Liver (tissue), 8 donors: ENCODE measurements at regions not wholly inside any gene's neighbourhood (a gene's known extent, or its start where the extent isn't known, plus 50 kb on each side); places are given as distances from the start of the nearest gene placed in this dataset.

ENCODE experiments used
- DNase-seq: peaks from one replicate; pipeline ENCODE4 v3.0.0-alpha.2; 2017; ENCODE audit warnings: low spot score
- H3K27ac ChIP-seq, 2 donors: one replicate each; pipeline ENCODE4 v1.7.0; 2013; ENCODE audit warnings: inconsistent platforms in 2 of 2, low read length in 2 of 2, control low read depth in 1 of 2, low read depth in 1 of 2, mild to moderate bottlenecking in 1 of 2
- H3K27me3 ChIP-seq, 4 donors: one replicate each; pipeline versions ENCODE4 v1.6.1 to v1.7.0; 2013; ENCODE audit warnings: low read length in 3 of 4, inconsistent platforms in 1 of 4, mild to moderate bottlenecking in 1 of 4, moderate library complexity in 1 of 4; ENCODE audit not compliant: control insufficient read depth in 4 of 4, insufficient read depth in 4 of 4
- H3K36me3 ChIP-seq, 4 donors: one replicate each; pipeline versions ENCODE4 v1.6.1 to v1.7.0; 2013; ENCODE audit warnings: low read length in 3 of 4, mild to moderate bottlenecking in 3 of 4, low read depth in 1 of 4, moderate library complexity in 1 of 4; ENCODE audit not compliant: control insufficient read depth in 4 of 4, insufficient read depth in 3 of 4
- H3K4me1 ChIP-seq, 4 donors: one replicate each; pipeline versions ENCODE4 v1.6.1 to v1.7.0; 2013; ENCODE audit warnings: low read length in 3 of 4, mild to moderate bottlenecking in 3 of 4, moderate library complexity in 1 of 4; ENCODE audit not compliant: control insufficient read depth in 4 of 4, insufficient read depth in 4 of 4
- H3K4me3 ChIP-seq, 3 donors: one replicate each; pipeline versions ENCODE4 v1.6.1 to v1.7.0; 2013; ENCODE audit warnings: low read length in 3 of 3, control low read depth in 1 of 3, low read depth in 1 of 3, mild to moderate bottlenecking in 1 of 3
- H3K9ac ChIP-seq, 2 donors: one replicate each; pipeline ENCODE4 v1.7.0; 2013; ENCODE audit warnings: low read length in 2 of 2, mild to moderate bottlenecking in 2 of 2, moderate library complexity in 2 of 2, control low read depth in 1 of 2, low read depth in 1 of 2
- H3K9me3 ChIP-seq, 4 donors: one replicate each; pipeline versions ENCODE4 v1.6.1 to v1.7.0; 2013; ENCODE audit warnings: low read length in 3 of 4; ENCODE audit not compliant: control insufficient read depth in 4 of 4
- EGR1 ChIP-seq, 2 donors: IDR thresholded peaks; 2 replicates each; pipeline ENCODE4 v1.6.1; 2016 to 2018; ENCODE audit warnings: antibody characterized with exemption in 2 of 2, low read depth in 2 of 2
- FOXA1 ChIP-seq: IDR thresholded peaks from 2 replicates; pipeline ENCODE4 v1.6.1; 2016; ENCODE audit warnings: antibody characterized with exemption
- FOXA2 ChIP-seq: IDR thresholded peaks from 2 replicates; pipeline ENCODE4 v1.6.1; 2016; ENCODE audit warnings: antibody characterized with exemption
- GABPA ChIP-seq, 2 donors: IDR thresholded peaks in 1 of 2; conservative IDR thresholded peaks in 1 of 2; 2 replicates each; pipeline ENCODE4 v1.6.1; 2016; ENCODE audit warnings: antibody characterized with exemption in 2 of 2, mild to moderate bottlenecking in 1 of 2, moderate library complexity in 1 of 2
- HNF4A ChIP-seq, 2 donors: conservative IDR thresholded peaks; 2 replicates each; pipeline ENCODE4 v1.6.1; 2016; ENCODE audit warnings: antibody characterized with exemption in 2 of 2, mild to moderate bottlenecking in 2 of 2
- HNF4G ChIP-seq: IDR thresholded peaks from 2 replicates; pipeline ENCODE4 v1.6.1; 2016; ENCODE audit warnings: antibody characterized with exemption
- JUND ChIP-seq, 2 donors: IDR thresholded peaks; 2 replicates each; pipeline ENCODE4 v1.6.1; 2016; ENCODE audit warnings: antibody characterized with exemption in 2 of 2
- NR2F2 ChIP-seq: IDR thresholded peaks from 2 replicates; pipeline ENCODE4 v1.6.1; 2016; ENCODE audit warnings: antibody characterized with exemption
- RAD21 ChIP-seq, 2 donors: IDR thresholded peaks; 2 replicates each; pipeline ENCODE4 v1.6.1; 2016; ENCODE audit warnings: antibody characterized with exemption in 2 of 2, mild to moderate bottlenecking in 2 of 2
- RXRA ChIP-seq, 2 donors: IDR thresholded peaks; 2 replicates each; pipeline ENCODE4 v1.6.1; 2017 to 2018; ENCODE audit warnings: antibody characterized with exemption in 2 of 2, mild to moderate bottlenecking in 1 of 2
- SP1 ChIP-seq: IDR thresholded peaks from 2 replicates; pipeline ENCODE4 v1.6.1; 2018; ENCODE audit warnings: antibody characterized with exemption, mild to moderate bottlenecking
- TAF1 ChIP-seq: conservative IDR thresholded peaks from 2 replicates; pipeline ENCODE4 v1.6.1; 2016; ENCODE audit warnings: antibody characterized with exemption, mild to moderate bottlenecking
- YY1 ChIP-seq: IDR thresholded peaks from 2 replicates; pipeline ENCODE4 v1.6.1; 2016; ENCODE audit warnings: antibody characterized with exemption, mild to moderate bottlenecking
- WGBS: extraction: QIAGEN DNeasy Blood & Tissue Kit; methylation state at CpG from one replicate; pipeline ENCODE4 v1.1.7; 2013; 5-methylcytosine and 5-hydroxymethylcytosine counted together
- TF ChIP-seq, protein P1 (sequence below): IDR thresholded peaks from 2 replicates; pipeline ENCODE4 v1.6.1; 2016; ENCODE audit warnings: antibody characterized with exemption
- TF ChIP-seq, protein P2 (sequence below): IDR thresholded peaks from 2 replicates; pipeline ENCODE4 v1.6.1; 2016; ENCODE audit warnings: antibody characterized with exemption
- TF ChIP-seq, protein P3 (sequence below): IDR thresholded peaks from 2 replicates; pipeline ENCODE4 v1.6.1; 2016; ENCODE audit warnings: antibody characterized with exemption
- TF ChIP-seq, protein P4 (sequence below): fragments of 150-350 bp; IDR thresholded peaks from 2 replicates; pipeline ENCODE4 v1.5.1; 2017; ENCODE audit warnings: improper control_type of control experiment, low read depth, low read length; ENCODE audit not compliant: missing input control
- donor health status: healthy.
- donor health status: healthy.
- donor health status: healthy.
- donor health status: healthy.
- donor health status: healthy.

DNA sequence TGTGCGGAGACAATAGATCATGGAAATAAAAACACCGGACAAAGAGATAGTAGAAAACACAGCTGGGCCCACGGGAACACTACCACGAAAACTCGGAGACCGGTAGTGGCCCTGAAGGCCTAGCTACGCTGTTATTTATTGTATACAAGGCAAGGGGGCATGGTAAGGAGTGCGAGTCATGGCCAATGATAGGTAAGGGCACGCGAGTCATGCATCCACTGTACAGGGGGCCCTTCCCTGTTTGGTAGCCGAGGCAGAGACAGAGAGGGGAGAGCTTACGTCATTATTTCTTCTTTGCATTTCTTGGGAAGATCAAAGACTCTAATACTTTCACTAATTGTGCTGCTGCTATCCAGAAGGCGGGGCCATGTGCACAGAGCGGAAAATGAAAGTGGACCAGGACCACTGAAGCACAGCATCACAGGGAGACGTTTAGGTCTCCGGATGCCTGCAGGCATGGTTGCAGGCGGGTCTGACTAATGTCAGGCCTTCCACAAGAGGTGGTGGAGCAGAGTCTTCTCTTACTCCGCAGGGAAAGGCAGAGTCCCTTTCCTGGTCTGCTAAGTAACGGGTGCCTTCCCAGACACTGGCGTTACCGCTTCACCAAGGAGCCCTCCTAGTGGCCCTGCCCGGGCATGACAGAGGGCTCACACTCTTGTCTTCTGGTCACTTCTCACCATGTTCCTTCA lies 74.4 kb upstream of the ARL4D start (continued):
- TF ChIP-seq FOXA1 (no peak), NR2F2 (no peak)

DNA sequence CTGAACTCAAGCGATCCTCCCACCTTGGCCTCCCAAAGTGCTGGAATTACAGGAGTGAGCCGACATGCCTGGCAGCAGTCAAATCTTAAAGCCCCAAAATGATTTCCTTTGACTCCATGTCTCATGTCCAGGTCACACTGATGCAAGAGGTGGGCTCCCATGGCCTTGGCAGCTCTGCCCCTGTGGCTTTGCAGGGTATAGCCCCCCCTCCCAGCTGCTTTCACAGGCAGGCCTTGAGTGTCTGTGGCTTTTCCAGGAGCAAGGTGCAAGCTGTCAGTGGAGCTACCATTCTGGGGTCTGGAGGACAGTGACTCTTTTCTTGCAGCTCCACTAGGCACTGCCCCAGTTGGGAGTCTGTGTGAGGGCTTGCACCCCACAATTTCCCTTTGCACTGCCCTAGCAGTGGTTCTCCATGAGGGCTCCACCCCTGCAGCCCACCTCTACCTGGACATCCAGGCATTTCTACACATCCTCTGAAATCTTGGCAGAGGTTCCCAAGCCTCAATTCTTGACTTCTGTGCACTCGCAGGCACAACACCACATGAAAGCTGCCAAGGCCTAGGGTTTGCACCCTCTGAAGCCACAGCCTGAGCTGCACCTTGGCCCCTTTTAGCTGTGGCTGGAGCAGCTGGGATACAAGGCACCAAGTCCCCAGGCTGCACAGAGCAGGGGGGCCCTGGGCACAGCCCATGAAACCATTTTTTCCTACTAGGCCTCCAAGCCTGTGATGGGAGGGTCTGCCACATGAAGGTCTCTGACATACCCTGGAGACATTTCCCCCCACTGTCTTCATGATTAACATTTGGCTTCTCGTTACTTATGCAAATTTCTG lies 79.3 kb upstream of the ARL4D start:
- peaks cover 0 to 5% (median 2%) of the 10 kb centered on the region in 4 donors for H3K4me1 ChIP-seq
- TF ChIP-seq SP1: no peak
- TF ChIP-seq, protein P1, sequence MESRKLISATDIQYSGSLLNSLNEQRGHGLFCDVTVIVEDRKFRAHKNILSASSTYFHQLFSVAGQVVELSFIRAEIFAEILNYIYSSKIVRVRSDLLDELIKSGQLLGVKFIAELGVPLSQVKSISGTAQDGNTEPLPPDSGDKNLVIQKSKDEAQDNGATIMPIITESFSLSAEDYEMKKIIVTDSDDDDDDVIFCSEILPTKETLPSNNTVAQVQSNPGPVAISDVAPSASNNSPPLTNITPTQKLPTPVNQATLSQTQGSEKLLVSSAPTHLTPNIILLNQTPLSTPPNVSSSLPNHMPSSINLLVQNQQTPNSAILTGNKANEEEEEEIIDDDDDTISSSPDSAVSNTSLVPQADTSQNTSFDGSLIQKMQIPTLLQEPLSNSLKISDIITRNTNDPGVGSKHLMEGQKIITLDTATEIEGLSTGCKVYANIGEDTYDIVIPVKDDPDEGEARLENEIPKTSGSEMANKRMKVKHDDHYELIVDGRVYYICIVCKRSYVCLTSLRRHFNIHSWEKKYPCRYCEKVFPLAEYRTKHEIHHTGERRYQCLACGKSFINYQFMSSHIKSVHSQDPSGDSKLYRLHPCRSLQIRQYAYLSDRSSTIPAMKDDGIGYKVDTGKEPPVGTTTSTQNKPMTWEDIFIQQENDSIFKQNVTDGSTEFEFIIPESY: no peak
- TF ChIP-seq, protein P2, sequence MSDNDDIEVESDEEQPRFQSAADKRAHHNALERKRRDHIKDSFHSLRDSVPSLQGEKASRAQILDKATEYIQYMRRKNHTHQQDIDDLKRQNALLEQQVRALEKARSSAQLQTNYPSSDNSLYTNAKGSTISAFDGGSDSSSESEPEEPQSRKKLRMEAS: no peak
- TF ChIP-seq FOXA1: no peak
- TF ChIP-seq NR2F2: no peak
- no peak for TF ChIP-seq RAD21 (IDR thresholded peaks at IDR 0.05)
- TF ChIP-seq TAF1: no peak
- TF ChIP-seq RXRA (IDR thresholded peaks at IDR 0.05): no peak
- no peak for TF ChIP-seq GABPA (IDR thresholded peaks at IDR 0.05 in 1 of 2, conservative IDR thresholded peaks at IDR 0.05 in 1 of 2)
- TF ChIP-seq HNF4A (conservative IDR thresholded peaks at IDR 0.05): no peak
- TF ChIP-seq YY1: no peak
- TF ChIP-seq FOXA2: no peak
- TF ChIP-seq JUND (IDR thresholded peaks at IDR 0.05): no peak
- no peak for TF ChIP-seq HNF4G
- TF ChIP-seq EGR1 (IDR thresholded peaks at IDR 0.05; ENCODE audit: low read depth in 2 of 2): no peak
- TF ChIP-seq, protein P3, sequence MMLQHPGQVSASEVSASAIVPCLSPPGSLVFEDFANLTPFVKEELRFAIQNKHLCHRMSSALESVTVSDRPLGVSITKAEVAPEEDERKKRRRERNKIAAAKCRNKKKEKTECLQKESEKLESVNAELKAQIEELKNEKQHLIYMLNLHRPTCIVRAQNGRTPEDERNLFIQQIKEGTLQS: no peak
- TF ChIP-seq, protein P4, sequence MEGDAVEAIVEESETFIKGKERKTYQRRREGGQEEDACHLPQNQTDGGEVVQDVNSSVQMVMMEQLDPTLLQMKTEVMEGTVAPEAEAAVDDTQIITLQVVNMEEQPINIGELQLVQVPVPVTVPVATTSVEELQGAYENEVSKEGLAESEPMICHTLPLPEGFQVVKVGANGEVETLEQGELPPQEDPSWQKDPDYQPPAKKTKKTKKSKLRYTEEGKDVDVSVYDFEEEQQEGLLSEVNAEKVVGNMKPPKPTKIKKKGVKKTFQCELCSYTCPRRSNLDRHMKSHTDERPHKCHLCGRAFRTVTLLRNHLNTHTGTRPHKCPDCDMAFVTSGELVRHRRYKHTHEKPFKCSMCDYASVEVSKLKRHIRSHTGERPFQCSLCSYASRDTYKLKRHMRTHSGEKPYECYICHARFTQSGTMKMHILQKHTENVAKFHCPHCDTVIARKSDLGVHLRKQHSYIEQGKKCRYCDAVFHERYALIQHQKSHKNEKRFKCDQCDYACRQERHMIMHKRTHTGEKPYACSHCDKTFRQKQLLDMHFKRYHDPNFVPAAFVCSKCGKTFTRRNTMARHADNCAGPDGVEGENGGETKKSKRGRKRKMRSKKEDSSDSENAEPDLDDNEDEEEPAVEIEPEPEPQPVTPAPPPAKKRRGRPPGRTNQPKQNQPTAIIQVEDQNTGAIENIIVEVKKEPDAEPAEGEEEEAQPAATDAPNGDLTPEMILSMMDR: no peak
- no peaks in the 10 kb centered on the region for H3K27me3 ChIP-seq
- no peaks in the 10 kb centered on the region for H3K36me3 ChIP-seq
- 98% methylated on average over 4 of the region's 4 CpGs for WGBS
- no peak overlapping the region for H3K9ac ChIP-seq
- H3K4me3 ChIP-seq: no peak overlapping the region
- no peaks in the 10 kb centered on the region for H3K9me3 ChIP-seq
- H3K27ac ChIP-seq: no peak overlapping the region
- no peak for DNase-seq
